Fibroblast of pulmonary artery (primary cell): ENCODE measurements at regions not wholly inside any gene's neighbourhood (a gene's known extent, or its start where the extent isn't known, plus 50 kb on each side); places are given as distances from the start of the nearest gene placed in this dataset.

Source experiments
- DNase-seq: peaks from one replicate; pipeline ENCODE4 v3.0.0-alpha.2; 2010; ENCODE audit warnings: low read depth
- H3K4me3 ChIP-seq: replicated peaks from 2 replicates; pipeline ENCODE4 v1.5.1; 2011; ENCODE audit warnings: low read depth, mild to moderate bottlenecking, control low read depth, low read length, moderate library complexity
- CTCF ChIP-seq: IDR thresholded peaks from 2 replicates; pipeline ENCODE4 v1.5.1; 2011; ENCODE audit warnings: mild to moderate bottlenecking, control low read depth, low read length, inconsistent platforms; ENCODE audit errors: missing control alignments

- no peak for DNase-seq
- no peak overlapping the region for H3K4me3 ChIP-seq
- TF ChIP-seq CTCF, result no peak
Measured at GRCh38 chr7:144892761-144893160, 56.9 kb upstream of the TPK1 start.
